Liver (tissue), 3 donors: ENCODE measurements at regions not wholly inside any gene's neighbourhood (a gene's known extent, or its start where the extent isn't known, plus 50 kb on each side); places are given as distances from the start of the nearest gene placed in this dataset.

Source experiments
- EGR1 ChIP-seq, 2 donors: IDR thresholded peaks; 2 replicates each; pipeline ENCODE4 v1.6.1; 2016 to 2018; ENCODE audit warnings: antibody characterized with exemption in 2 of 2, low read depth in 2 of 2
- FOXA1 ChIP-seq: IDR thresholded peaks from 2 replicates; pipeline ENCODE4 v1.6.1; 2016; ENCODE audit warnings: antibody characterized with exemption
- JUND ChIP-seq, 2 donors: IDR thresholded peaks; 2 replicates each; pipeline ENCODE4 v1.6.1; 2016; ENCODE audit warnings: antibody characterized with exemption in 2 of 2
- RAD21 ChIP-seq, 2 donors: IDR thresholded peaks; 2 replicates each; pipeline ENCODE4 v1.6.1; 2016; ENCODE audit warnings: antibody characterized with exemption in 2 of 2, mild to moderate bottlenecking in 2 of 2
- RXRA ChIP-seq, 2 donors: IDR thresholded peaks; 2 replicates each; pipeline ENCODE4 v1.6.1; 2017 to 2018; ENCODE audit warnings: antibody characterized with exemption in 2 of 2, mild to moderate bottlenecking in 1 of 2
- SP1 ChIP-seq: IDR thresholded peaks from 2 replicates; pipeline ENCODE4 v1.6.1; 2018; ENCODE audit warnings: antibody characterized with exemption, mild to moderate bottlenecking
- TAF1 ChIP-seq: conservative IDR thresholded peaks from 2 replicates; pipeline ENCODE4 v1.6.1; 2016; ENCODE audit warnings: antibody characterized with exemption, mild to moderate bottlenecking
- TF ChIP-seq, protein P1 (sequence below): IDR thresholded peaks from 2 replicates; pipeline ENCODE4 v1.6.1; 2016; ENCODE audit warnings: antibody characterized with exemption, mild to moderate bottlenecking
- TF ChIP-seq, protein P2 (sequence below): fragments of 150-350 bp; IDR thresholded peaks from 2 replicates; pipeline ENCODE4 v1.5.1; 2017; ENCODE audit warnings: improper control_type of control experiment, low read depth, low read length; ENCODE audit not compliant: missing input control
- TF ChIP-seq, protein P3 (sequence below): IDR thresholded peaks from 2 replicates; pipeline ENCODE4 v1.6.1; 2016; ENCODE audit warnings: antibody characterized with exemption
- TF ChIP-seq, protein P4 (sequence below): IDR thresholded peaks from 2 replicates; pipeline ENCODE4 v1.6.1; 2016; ENCODE audit warnings: antibody characterized with exemption
- TF ChIP-seq, protein P5 (sequence below): IDR thresholded peaks from 2 replicates; pipeline ENCODE4 v1.6.1; 2016; ENCODE audit warnings: antibody characterized with exemption
- donor health status: healthy.
- donor health status: healthy.

DNA sequence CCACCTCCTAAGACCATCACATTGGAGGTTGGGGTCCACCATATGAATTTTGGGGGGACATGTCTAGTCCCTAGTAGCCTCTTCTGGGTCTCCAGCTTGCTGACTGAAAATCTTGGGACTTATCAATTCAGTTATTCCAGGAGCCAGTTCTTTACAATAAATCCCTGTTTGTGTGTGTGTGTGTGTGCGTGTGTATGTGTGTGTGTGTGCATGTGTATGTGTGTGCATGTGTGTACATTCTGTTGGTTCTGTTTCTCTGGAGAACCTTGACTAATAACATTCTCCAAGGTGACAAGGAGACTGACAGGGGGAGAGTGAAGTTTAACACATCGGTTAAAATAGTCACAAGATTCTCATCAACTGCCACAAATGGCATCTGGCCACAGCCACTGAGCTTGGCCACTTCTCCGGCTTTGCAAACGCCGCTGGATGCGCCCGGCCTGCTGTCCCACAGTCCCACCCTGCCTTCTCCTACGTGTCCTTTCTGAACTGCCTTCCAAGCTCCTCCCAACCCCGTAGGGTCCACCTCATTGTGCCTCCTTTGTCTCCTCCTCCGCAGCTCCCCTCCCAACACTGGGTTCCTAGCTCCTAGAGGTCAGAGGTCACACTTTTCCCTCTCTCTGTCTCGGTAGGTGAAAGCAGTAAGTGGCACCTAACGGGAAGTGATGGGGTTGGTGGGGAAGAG is 88.1 kb upstream of the DIO3 start:
- no peak for TF ChIP-seq JUND (IDR thresholded peaks at IDR 0.05)
- TF ChIP-seq, protein P1, sequence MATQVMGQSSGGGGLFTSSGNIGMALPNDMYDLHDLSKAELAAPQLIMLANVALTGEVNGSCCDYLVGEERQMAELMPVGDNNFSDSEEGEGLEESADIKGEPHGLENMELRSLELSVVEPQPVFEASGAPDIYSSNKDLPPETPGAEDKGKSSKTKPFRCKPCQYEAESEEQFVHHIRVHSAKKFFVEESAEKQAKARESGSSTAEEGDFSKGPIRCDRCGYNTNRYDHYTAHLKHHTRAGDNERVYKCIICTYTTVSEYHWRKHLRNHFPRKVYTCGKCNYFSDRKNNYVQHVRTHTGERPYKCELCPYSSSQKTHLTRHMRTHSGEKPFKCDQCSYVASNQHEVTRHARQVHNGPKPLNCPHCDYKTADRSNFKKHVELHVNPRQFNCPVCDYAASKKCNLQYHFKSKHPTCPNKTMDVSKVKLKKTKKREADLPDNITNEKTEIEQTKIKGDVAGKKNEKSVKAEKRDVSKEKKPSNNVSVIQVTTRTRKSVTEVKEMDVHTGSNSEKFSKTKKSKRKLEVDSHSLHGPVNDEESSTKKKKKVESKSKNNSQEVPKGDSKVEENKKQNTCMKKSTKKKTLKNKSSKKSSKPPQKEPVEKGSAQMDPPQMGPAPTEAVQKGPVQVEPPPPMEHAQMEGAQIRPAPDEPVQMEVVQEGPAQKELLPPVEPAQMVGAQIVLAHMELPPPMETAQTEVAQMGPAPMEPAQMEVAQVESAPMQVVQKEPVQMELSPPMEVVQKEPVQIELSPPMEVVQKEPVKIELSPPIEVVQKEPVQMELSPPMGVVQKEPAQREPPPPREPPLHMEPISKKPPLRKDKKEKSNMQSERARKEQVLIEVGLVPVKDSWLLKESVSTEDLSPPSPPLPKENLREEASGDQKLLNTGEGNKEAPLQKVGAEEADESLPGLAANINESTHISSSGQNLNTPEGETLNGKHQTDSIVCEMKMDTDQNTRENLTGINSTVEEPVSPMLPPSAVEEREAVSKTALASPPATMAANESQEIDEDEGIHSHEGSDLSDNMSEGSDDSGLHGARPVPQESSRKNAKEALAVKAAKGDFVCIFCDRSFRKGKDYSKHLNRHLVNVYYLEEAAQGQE: no peak
- TF ChIP-seq, protein P2, sequence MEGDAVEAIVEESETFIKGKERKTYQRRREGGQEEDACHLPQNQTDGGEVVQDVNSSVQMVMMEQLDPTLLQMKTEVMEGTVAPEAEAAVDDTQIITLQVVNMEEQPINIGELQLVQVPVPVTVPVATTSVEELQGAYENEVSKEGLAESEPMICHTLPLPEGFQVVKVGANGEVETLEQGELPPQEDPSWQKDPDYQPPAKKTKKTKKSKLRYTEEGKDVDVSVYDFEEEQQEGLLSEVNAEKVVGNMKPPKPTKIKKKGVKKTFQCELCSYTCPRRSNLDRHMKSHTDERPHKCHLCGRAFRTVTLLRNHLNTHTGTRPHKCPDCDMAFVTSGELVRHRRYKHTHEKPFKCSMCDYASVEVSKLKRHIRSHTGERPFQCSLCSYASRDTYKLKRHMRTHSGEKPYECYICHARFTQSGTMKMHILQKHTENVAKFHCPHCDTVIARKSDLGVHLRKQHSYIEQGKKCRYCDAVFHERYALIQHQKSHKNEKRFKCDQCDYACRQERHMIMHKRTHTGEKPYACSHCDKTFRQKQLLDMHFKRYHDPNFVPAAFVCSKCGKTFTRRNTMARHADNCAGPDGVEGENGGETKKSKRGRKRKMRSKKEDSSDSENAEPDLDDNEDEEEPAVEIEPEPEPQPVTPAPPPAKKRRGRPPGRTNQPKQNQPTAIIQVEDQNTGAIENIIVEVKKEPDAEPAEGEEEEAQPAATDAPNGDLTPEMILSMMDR: no peak
- no peak for TF ChIP-seq EGR1 (IDR thresholded peaks at IDR 0.05; ENCODE audit: low read depth in 2 of 2)
- TF ChIP-seq TAF1: no peak
- TF ChIP-seq, protein P3, sequence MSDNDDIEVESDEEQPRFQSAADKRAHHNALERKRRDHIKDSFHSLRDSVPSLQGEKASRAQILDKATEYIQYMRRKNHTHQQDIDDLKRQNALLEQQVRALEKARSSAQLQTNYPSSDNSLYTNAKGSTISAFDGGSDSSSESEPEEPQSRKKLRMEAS: no peak
- TF ChIP-seq, protein P4, sequence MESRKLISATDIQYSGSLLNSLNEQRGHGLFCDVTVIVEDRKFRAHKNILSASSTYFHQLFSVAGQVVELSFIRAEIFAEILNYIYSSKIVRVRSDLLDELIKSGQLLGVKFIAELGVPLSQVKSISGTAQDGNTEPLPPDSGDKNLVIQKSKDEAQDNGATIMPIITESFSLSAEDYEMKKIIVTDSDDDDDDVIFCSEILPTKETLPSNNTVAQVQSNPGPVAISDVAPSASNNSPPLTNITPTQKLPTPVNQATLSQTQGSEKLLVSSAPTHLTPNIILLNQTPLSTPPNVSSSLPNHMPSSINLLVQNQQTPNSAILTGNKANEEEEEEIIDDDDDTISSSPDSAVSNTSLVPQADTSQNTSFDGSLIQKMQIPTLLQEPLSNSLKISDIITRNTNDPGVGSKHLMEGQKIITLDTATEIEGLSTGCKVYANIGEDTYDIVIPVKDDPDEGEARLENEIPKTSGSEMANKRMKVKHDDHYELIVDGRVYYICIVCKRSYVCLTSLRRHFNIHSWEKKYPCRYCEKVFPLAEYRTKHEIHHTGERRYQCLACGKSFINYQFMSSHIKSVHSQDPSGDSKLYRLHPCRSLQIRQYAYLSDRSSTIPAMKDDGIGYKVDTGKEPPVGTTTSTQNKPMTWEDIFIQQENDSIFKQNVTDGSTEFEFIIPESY: no peak
- TF ChIP-seq RAD21 (IDR thresholded peaks at IDR 0.05): no peak
- no peak for TF ChIP-seq RXRA (IDR thresholded peaks at IDR 0.05)
- TF ChIP-seq SP1: no peak
- TF ChIP-seq, protein P5, sequence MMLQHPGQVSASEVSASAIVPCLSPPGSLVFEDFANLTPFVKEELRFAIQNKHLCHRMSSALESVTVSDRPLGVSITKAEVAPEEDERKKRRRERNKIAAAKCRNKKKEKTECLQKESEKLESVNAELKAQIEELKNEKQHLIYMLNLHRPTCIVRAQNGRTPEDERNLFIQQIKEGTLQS: no peak
- no peak for TF ChIP-seq FOXA1
